LNCaP clone FGC (cell line): ENCODE measurements at regions not wholly inside any gene's neighbourhood (a gene's known extent, or its start where the extent isn't known, plus 50 kb on each side); places are given as distances from the start of the nearest gene placed in this dataset.
"Not testable (repeated sequence)": the region's sequence is repeated elsewhere in the genome, so short reads cannot be mapped to it uniquely, and the experiment has no call there.

Experiments used
- DNase-seq: peaks from one replicate; pipeline ENCODE4 v3.0.0-alpha.2; 2011; ENCODE audit warnings: low read depth
- H3K4me3 ChIP-seq: 2 replicates; pipeline ENCODE4 v1.5.1; 2011; ENCODE audit warnings: mild to moderate bottlenecking, low read depth, low read length, control low read depth
- TF ChIP-seq, protein P1 (sequence below): IDR thresholded peaks from 2 replicates; pipeline ENCODE4 v1.5.1; 2012; ENCODE audit warnings: mild to moderate bottlenecking; ENCODE audit not compliant: control insufficient read depth, insufficient read depth; ENCODE audit errors: extremely low read depth

- TF ChIP-seq, protein P1, sequence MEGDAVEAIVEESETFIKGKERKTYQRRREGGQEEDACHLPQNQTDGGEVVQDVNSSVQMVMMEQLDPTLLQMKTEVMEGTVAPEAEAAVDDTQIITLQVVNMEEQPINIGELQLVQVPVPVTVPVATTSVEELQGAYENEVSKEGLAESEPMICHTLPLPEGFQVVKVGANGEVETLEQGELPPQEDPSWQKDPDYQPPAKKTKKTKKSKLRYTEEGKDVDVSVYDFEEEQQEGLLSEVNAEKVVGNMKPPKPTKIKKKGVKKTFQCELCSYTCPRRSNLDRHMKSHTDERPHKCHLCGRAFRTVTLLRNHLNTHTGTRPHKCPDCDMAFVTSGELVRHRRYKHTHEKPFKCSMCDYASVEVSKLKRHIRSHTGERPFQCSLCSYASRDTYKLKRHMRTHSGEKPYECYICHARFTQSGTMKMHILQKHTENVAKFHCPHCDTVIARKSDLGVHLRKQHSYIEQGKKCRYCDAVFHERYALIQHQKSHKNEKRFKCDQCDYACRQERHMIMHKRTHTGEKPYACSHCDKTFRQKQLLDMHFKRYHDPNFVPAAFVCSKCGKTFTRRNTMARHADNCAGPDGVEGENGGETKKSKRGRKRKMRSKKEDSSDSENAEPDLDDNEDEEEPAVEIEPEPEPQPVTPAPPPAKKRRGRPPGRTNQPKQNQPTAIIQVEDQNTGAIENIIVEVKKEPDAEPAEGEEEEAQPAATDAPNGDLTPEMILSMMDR, result no peak
- H3K4me3 ChIP-seq, result no peak overlapping the region
- DNase-seq, result no peak
These were observed 453.6 kb downstream of the PDGFC start for GRCh38 chr4:156517956-156518355.

- TF ChIP-seq, protein P1, result no peak
- DNase-seq, result no peak
- no peak overlapping the region for H3K4me3 ChIP-seq
These were observed 454.1 kb downstream of the PDGFC start for GRCh38 chr4:156517546-156517945.

GRCh38 chr4:156516698-156517097 is 454.9 kb downstream of the PDGFC start:
- TF ChIP-seq, protein P1, result no peak
- H3K4me3 ChIP-seq, result no peak overlapping the region
- no peak for DNase-seq

GRCh38 chr4:156515295-156515694 is 456.3 kb downstream of the PDGFC start:
- no peak overlapping the region for H3K4me3 ChIP-seq
- TF ChIP-seq, protein P1, result no peak
- DNase-seq, result no peak

GRCh38 chr4:156512622-156513021 is 459.0 kb downstream of the PDGFC start:
- peak; percentile 4 for DNase-seq
- TF ChIP-seq, protein P1, result no peak
- H3K4me3 ChIP-seq, result no peak overlapping the region

- not testable (repeated sequence) for DNase-seq
These were observed 461.7 kb downstream of the PDGFC start for GRCh38 chr4:156509921-156510320.

DNA sequence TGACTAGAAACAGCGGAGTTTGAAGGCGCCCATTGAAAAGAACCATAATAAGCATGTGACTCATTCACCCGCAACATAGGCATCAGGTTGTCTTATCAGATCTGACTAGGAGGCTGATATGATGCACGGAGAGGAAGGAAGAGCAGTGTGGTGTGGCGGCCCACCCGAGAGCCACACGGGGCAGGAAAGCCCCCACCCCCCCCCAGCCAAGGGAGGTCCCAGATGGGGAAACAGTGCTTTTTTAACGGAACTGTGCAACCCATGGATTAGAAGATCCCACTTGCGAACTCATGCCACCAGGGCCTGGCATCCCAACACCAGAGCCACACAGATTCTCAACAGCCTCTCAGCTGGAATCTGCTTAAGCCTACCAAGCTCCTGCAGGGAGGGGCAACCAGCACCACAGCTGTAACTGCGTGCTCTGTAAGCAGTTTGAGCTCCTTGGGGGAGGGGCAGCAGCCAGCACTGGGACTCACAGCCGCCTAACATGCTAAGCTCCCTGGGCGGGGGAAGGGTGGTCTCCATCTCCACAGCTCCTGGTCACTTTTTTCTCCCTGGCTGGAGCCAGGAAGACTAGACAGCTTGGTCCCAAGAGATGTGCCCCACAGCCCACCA is 466.2 kb downstream of the PDGFC start:
- no peak for DNase-seq
- TF ChIP-seq, protein P1, result no peak
- H3K4me3 ChIP-seq, result no peak overlapping the region

More at GRCh38 chr4:156509921-156510320, 461.7 kb downstream of the PDGFC start:
- H3K4me3 ChIP-seq, result not testable (repeated sequence)

DNA sequence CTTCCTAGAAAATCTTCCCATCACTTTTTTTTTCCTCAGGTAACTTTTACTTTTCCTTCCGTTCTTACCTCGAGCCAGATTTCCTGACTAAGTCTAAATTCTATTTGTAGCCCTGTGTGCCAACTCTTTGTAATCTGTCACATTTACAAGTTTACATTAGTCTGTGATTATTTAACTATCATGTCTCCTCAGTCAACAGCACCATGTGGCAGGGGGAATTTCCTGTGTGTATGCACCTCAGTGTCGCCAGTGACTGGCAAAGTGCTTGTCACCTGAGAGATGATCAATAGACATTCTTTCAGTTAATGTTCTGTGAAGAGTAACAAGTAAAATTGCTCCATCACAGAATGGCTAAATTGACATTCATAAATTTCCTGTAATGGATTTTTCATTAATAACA is 468.5 kb downstream of the PDGFC start:
- DNase-seq, result peak; percentile 11
- TF ChIP-seq, protein P1, result no peak
- H3K4me3 ChIP-seq, result no peak overlapping the region
